Anterior cingulate cortex (tissue), 58 donors: ENCODE measurements at regions not wholly inside any gene's neighbourhood (a gene's known extent, or its start where the extent isn't known, plus 50 kb on each side); places are given as distances from the start of the nearest gene placed in this dataset.
"Not testable (repeated sequence)": the region's sequence is repeated elsewhere in the genome, so short reads cannot be mapped to it uniquely, and the experiment has no call there.

Experiments
- DNase-seq, 58 donors: peaks; one replicate each; lab custom pipeline; 2025; lab: John Stamatoyannopoulos, UW

GRCh38 chr6:26172608-26172968 is 85.4 kb downstream of the HFE start:
- DNase-seq: peak in 13 of 58 donors; percentile 5 to 72 (median 26)

GRCh38 chr6:26173836-26174145 is 86.6 kb downstream of the HFE start:
- DNase-seq: no peak

- DNase-seq: no peak
Measured at GRCh38 chr6:26175033-26175427, 87.8 kb downstream of the HFE start.

GRCh38 chr6:26175428-26176181 is 88.4 kb downstream of the HFE start:
- peak in 7 of 58 donors; percentile 3 to 30 (median 10) for DNase-seq

GRCh38 chr6:26179675-26180074 is 92.4 kb downstream of the HFE start:
- no peak for DNase-seq

GRCh38 chr6:26180346-26180745 is 93.1 kb downstream of the HFE start:
- DNase-seq: no peak

- DNase-seq: peak in 9 of 58 donors; percentile 7 to 58 (median 41)
Measured at GRCh38 chr6:26183237-26183580, 96.0 kb downstream of the HFE start.

- DNase-seq: peak in 56 of 58 donors; percentile 8 to 87 (median 46)
Measured at GRCh38 chr6:26183581-26184366, 96.5 kb downstream of the HFE start.

GRCh38 chr6:26184367-26184891 is 97.2 kb downstream of the HFE start:
- no peak for DNase-seq

GRCh38 chr6:26185004-26185403 is 97.8 kb downstream of the HFE start:
- no peak for DNase-seq

GRCh38 chr6:26185802-26186201 is 98.6 kb downstream of the HFE start:
- no peak for DNase-seq

- DNase-seq: no peak
Measured at GRCh38 chr6:26186652-26187051, 99.4 kb downstream of the HFE start.

GRCh38 chr6:26187292-26187691 is 100.1 kb downstream of the HFE start:
- no peak for DNase-seq

GRCh38 chr6:26187981-26188635 is 100.9 kb downstream of the HFE start:
- peak in 2 of 58 donors; percentile 25 to 45 for DNase-seq

- not testable (repeated sequence) for DNase-seq
Measured at GRCh38 chr6:26191512-26191911, 104.3 kb downstream of the HFE start.

- no peak for DNase-seq
Measured at GRCh38 chr6:26193467-26194328, 106.5 kb downstream of the HFE start.

GRCh38 chr6:26194329-26194701 is 107.1 kb downstream of the HFE start:
- DNase-seq: no peak

GRCh38 chr6:26194816-26195375 is 107.7 kb downstream of the HFE start:
- no peak for DNase-seq

GRCh38 chr6:26195376-26195923 is 108.2 kb downstream of the HFE start:
- DNase-seq: peak; percentile 28 to 95 (median 81)
